GM18498 (cell line): ENCODE measurements at regions not wholly inside any gene's neighbourhood (a gene's known extent, or its start where the extent isn't known, plus 50 kb on each side); places are given as distances from the start of the nearest gene placed in this dataset.
A peak's percentile ranks its signal among the peaks of the same experiment; 100 is the strongest.
"Not testable (repeated sequence)": the region's sequence is repeated elsewhere in the genome, so short reads cannot be mapped to it uniquely, and the experiment has no call there.

ENCODE experiments used
- ATAC-seq: cut with Tn5 transposase; IDR thresholded peaks from one replicate; pipeline ENCODE4 v1.9.1; 2021; ENCODE audit warnings: mild to moderate bottlenecking, moderate library complexity; ENCODE audit not compliant: unreplicated experiment

DNA sequence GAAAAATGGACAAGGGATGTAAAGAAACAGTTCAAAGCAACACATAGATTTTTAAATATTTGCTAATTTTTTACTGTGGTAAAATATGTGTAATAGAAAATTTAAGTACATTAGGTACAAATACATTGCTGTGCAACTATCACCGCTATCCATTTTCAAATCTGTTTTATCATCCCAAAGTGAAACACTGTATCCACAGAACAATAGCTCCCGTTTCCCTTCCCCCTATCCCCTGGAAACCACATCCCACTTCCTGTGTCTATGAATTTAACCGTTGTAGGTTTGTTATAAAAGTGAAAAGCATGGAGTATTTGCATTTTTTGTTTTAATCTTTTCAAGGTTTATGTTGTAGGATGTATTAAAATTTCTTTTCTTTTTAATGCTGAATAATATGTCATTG is 152.9 kb upstream of the HSFY1 start:
- ATAC-seq = not testable (repeated sequence)

DNA sequence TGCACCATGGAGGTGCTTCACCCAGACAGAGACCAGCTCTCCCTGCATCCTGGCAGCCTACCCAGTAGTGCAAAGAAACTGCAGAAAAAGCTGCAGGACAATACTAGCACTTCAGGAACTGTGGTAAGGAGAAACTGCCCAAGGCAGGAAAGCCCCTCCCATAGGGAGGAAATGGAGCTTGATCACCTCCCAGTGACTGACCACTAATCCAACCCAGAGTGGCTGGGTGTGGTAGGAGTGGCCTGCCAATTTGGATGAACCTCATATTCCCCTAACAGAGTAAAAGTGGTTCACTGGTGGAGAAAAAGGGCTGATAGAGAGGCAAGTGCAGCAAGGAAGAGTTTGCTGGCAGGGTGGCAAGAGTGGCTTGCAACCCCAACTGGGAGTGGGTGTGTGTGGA is 125.7 kb upstream of the HSFY1 start:
- ATAC-seq = not testable (repeated sequence)

DNA sequence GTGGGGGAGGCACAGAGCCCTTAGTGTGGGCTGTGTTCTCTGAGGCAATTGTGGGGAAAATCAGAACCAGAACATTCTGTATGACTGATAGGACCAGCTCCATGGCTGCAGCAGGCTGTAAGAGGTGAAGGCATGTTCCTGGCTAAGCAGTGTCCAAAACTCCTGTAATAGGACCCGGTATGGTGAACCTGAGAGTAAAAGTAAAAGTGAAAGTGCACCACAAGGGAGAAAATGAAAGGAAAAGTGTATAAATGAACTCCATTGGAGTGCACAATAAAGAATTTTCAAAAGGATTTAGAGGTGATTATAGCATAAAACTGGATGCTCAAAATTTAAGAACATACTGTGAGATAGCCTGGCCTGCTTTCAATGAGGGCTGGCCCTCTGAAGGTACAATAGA is 125.1 kb upstream of the HSFY1 start:
- peak; percentile 83 for ATAC-seq

DNA sequence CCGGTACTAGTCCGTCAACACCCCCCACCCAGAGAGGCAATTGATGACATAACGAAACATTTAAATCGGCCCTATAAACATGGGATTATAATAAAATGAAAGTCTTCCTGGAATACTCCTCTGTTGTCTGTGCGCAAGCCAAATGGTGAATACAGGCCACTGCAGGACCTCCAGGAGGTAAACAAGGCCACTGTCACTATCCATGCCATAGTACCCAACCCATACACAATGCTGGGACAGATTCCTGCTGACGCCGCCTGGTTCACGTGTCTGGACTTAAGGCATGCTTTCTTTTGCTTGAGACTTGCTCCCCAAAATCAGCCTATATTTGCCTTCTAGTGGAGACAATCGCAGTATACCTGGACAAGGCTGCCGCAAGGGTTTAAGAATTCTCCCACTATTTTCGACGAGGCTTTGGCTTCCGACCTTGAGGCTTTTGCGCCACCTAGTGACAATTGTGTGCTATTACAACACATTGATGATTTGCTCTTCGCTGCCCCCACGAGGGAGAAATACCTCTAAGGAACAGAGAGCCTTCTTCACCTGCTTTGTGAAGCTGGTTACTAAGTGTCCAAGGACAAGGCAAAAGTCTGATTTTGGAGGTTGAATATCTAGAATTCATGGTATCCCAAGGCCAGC is 122.4 kb upstream of the HSFY1 start:
- ATAC-seq = peak; percentile 61

DNA sequence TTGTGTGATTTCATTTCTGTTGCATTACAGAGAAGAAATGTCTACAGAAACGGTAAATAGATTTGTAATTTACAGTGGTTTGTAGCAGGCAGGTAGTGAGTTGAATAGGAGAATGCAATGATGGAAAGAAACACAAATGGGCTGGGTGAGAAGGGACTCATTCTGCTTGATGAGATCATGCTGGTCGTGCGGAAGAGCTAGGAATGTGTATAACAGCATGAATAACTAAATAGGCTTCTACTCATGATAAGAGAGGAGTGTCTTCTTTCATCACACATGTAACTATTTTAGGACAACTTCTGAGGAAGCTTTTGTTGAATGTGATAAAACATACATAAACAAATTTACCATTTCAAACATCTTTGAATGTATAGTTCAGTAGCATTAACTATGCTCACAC is 113.0 kb upstream of the HSFY1 start:
- ATAC-seq = not testable (repeated sequence)

DNA sequence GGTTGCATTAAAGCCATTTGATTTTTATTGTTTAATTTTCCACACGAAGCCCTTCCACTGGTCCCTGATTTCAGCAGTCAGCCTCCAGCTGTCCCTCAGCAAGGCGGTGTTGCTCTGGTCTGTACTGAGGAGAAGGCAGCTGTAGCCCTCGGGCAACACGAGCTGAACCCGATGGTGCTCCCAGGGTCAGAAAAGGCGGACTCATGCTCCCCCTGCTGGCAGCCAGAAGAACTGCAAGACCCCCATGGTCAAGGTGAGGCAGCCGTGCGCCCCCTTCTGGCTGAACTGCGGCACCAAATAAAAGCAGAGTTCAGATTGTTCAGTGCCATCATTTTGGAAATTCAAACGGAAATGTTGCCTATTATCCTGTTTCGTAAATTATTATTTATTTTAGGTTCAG is 100.7 kb upstream of the HSFY1 start:
- peak; percentile 90 for ATAC-seq

DNA sequence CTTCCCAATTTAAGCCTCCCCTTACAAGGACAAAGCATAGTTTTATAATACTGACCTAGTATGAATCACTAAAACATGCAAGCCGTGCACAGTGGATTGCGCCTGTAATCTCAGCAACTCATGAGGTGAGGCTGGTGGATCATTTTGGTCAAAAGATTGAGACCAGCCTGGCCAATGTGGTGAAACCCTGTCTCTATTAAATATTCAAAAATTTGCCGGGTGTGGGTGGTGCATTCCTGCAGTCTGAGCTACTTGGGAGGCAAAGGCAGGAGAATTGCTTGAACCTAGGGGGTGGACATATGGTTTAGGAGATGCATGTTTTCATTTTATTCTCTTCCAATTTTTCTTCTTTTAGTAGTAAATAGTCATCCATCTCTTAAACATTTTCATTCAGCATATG is 93.7 kb upstream of the HSFY1 start:
- ATAC-seq = not testable (repeated sequence)

DNA sequence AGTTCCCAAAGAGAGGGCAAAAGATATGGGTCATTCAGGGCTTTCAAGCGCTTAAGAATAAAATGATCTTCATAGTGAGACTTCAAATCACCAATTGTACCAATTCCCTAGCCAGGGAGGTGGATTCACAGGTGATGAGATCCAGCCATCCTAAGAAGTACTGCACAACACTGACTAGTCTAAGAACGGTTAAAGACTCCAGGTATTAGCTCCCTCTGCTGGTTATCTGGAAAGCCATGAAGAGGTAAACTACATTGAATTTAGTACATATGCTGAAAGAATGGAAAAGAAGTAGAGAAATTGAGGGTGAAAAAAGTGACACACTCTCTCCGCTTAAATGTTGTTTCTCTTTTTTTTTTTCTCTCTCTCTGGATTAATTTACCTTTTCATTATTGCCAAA is 87.4 kb upstream of the HSFY1 start:
- ATAC-seq = not testable (repeated sequence)

DNA sequence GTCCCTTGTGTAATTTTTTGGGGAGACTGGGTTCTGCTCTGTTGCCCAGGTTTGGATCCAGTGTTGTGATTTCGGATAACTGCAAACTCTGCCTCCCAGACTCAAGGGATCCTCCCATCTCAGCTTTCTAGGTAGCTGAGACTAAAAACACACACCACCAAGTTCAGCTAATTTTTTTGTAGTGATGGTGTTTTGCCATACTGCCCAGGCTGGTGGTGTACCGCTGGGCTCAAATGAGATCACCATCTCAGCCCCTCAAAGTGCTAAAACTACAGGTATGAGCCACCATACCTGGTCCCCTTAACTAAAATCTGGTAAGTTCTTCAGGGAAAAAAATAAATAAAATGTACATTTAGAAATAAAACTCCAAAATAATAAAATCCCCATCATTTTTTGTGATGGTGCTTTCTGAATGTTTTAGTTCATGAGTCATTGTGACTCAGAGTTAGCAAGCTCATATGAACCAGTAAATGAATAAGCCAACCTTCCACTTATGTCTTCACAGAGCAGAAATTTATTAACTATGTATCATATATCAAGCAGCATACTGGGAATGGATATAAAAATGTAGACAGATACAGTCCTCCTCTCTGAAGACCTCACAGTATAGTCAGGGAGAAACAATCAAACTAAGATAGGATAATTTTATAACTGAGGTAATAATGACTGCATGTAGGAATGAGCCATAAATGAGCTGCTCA is 85.2 kb upstream of the HSFY1 start:
- ATAC-seq = not testable (repeated sequence)

DNA sequence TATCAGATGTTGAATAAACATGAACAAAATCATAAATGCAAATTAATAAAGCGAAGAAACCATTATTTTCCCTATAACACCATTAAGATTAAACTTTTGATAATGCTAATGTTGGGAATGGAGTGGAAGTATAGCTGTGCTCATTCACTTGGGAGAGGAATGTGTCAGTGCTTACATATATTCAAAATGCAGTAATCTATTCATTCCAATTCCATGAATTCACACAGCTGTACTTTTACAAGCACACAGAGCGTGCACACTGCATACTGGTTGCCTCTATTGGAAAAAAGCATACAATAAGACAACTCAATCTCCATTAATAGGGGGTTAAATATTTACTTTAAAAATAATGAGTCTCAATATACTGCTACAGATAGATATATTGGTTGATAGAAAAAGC is 81.7 kb upstream of the HSFY1 start:
- not testable (repeated sequence) for ATAC-seq

DNA sequence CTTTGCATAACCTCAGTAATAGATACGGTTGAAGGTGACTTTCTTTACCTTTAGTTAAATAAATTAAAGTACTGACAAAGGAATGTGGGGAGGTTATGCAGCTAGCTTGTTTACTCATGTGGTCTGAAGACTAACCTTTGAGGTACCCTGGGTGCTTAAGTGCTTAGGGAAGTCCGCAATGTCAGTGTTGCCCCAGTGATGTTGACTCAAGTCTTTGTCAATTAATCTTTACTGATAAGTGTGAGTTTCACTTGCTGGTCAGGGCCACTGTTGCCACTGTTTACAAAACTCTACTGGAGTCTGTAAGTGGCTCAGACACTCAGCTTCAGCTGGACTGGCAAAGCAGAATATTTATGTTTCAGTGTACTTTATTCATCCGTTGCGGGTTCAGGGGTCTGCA is 79.9 kb upstream of the HSFY1 start:
- ATAC-seq = not testable (repeated sequence)

DNA sequence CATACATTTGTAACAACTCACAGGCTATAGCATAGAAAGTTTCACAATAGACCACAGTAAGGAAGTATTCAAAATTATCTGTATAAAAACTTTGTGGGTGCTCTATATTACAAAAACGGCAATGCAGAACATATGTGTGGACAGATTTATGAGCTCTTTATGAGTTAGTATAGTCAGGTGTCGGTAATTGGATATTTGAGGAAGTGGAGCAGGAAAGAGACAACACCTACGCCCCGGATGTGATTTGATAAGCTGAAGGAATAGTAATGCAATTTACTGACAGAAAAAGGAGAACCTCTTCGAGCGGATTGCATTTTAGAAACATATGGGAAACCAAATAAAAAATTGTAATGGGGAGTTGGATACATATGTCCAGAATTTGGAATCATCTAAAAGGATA is 63.2 kb upstream of the HSFY1 start:
- ATAC-seq = not testable (repeated sequence)
